ENCODE measurements at regions not wholly inside any gene's neighbourhood (a gene's known extent, or its start where the extent isn't known, plus 50 kb on each side); places are given as distances from the start of the nearest gene placed in this dataset.
A peak's percentile ranks its signal among the peaks of the same experiment; 100 is the strongest.

- TF ChIP-seq ZNF18 (CRISPR knock-in tag; IDR thresholded peaks at IDR 0.05; ENCODE audit: insufficient replicate concordance) = peak; percentile 83
- peak; percentile 71; the same call in 1 of the 2 replicates for TF ChIP-seq ZNF770 (CRISPR knock-in tag; IDR thresholded peaks at IDR 0.05)
- TF ChIP-seq ZNF891 (CRISPR knock-in tag; IDR thresholded peaks at IDR 0.05) = no peak
- TF ChIP-seq BRF2 (CRISPR knock-in tag; IDR thresholded peaks at IDR 0.05) = no peak; the same call in 1 of the 2 replicates
- TF ChIP-seq POGK (CRISPR knock-in tag; conservative IDR thresholded peaks at IDR 0.05) = peak; percentile 93
- peak; percentile 89; the same call in 1 of the 2 replicates for TF ChIP-seq ZNF264 (CRISPR knock-in tag; IDR thresholded peaks at IDR 0.05)
- TF ChIP-seq HNF4G (IDR thresholded peaks at IDR 0.05; ENCODE audit: borderline replicate concordance, low read depth, low read length) = peak; percentile 56; the same call in 1 of the 2 replicates
- peak; percentile 96 for TF ChIP-seq HNF4G (CRISPR knock-in tag; IDR thresholded peaks at IDR 0.05; ENCODE audit: borderline replicate concordance, low read depth)
- no peak for TF ChIP-seq ZNF839 (CRISPR knock-in tag; IDR thresholded peaks at IDR 0.05; ENCODE audit: borderline replicate concordance)
- no peak for TF ChIP-seq IKZF4 (CRISPR knock-in tag; IDR thresholded peaks at IDR 0.05; ENCODE audit: borderline replicate concordance, low read depth, not compliant biosample characterization)
- no peak; the same call in 1 of the 2 replicates for TF ChIP-seq ETS1 (CRISPR knock-in tag; IDR thresholded peaks at IDR 0.05)
- TF ChIP-seq NFYC (CRISPR knock-in tag; IDR thresholded peaks at IDR 0.05) = peak; percentile 24; the same call in 1 of the 2 replicates
- 0 out of 2 replicates have a peak, but pooled peaks have one; percentile 73 for TF ChIP-seq ZZZ3 (CRISPR knock-in tag; IDR thresholded peaks at IDR 0.05; ENCODE audit: borderline replicate concordance)
- TF ChIP-seq FOXK2 (IDR thresholded peaks at IDR 0.05) = peak; percentile 15; the same call in 1 of the 2 replicates
- no peak for TF ChIP-seq RFX1 (IDR thresholded peaks at IDR 0.05)
- peak; percentile 62 for TF ChIP-seq PHF8 (CRISPR knock-in tag; IDR thresholded peaks at IDR 0.05)
- no peak for TF ChIP-seq CENPT (CRISPR knock-in tag; IDR thresholded peaks at IDR 0.05; ENCODE audit: low read depth)
- TF ChIP-seq ETV5 (CRISPR knock-in tag; IDR thresholded peaks at IDR 0.05; ENCODE audit: borderline replicate concordance) = peak; percentile 100
- TF ChIP-seq IRF2 (CRISPR knock-in tag; IDR thresholded peaks at IDR 0.05) = peak; percentile 96
- TF ChIP-seq ZNF101 (CRISPR knock-in tag; IDR thresholded peaks at IDR 0.05; ENCODE audit: borderline replicate concordance, low read depth) = peak; percentile 72; the same call in 1 of the 2 replicates
- TF ChIP-seq ZNF768 (CRISPR knock-in tag; IDR thresholded peaks at IDR 0.05) = peak; percentile 61; the same call in 1 of the 2 replicates
- peak; percentile 72; the same call in 1 of the 2 replicates for TF ChIP-seq ZNF431 (CRISPR knock-in tag; IDR thresholded peaks at IDR 0.05; ENCODE audit: borderline replicate concordance, low read depth)
Measured at GRCh38 chr1:8211883-8212579, 105.9 kb upstream of the SLC45A1 start (continued).
